Sigmoid colon (tissue), 6 donors: ENCODE measurements at regions not wholly inside any gene's neighbourhood (a gene's known extent, or its start where the extent isn't known, plus 50 kb on each side); places are given as distances from the start of the nearest gene placed in this dataset.
A peak's percentile ranks its signal among the peaks of the same experiment; 100 is the strongest.

ENCODE experiments used
- DNase-seq: peaks from one replicate; pipeline ENCODE4 v3.0.0-alpha.2; 2019
- H3K27ac ChIP-seq, 4 donors: fragments of 200-600 bp; sonication (generic); one replicate each; pipeline ENCODE4 v1.5.1; 2016 to 2019; ENCODE audit warnings: mild to moderate bottlenecking in 1 of 4
- H3K27me3 ChIP-seq, 3 donors: fragments of 200-600 bp; sonication (generic); one replicate each; pipeline ENCODE4 v1.5.1; 2019; ENCODE audit warnings: mild to moderate bottlenecking in 1 of 3
- H3K36me3 ChIP-seq, 4 donors: fragments of 200-600 bp; sonication (generic); one replicate each; pipeline ENCODE4 v1.5.1; 2016 to 2019
- H3K4me1 ChIP-seq, 4 donors: fragments of 200-600 bp; sonication (generic); one replicate each; pipeline ENCODE4 v1.5.1; 2017 to 2019
- H3K4me3 ChIP-seq, 4 donors: fragments of 200-600 bp; sonication (generic); one replicate each; pipeline ENCODE4 v1.5.1; 2017 to 2019; ENCODE audit warnings: mild to moderate bottlenecking in 2 of 4, moderate library complexity in 1 of 4
- H3K9me3 ChIP-seq, 4 donors: fragments of 200-600 bp in 3 of 4; sonication (generic) in 3 of 4; one replicate each; pipeline versions ENCODE4 v1.5.1 to v1.6.1; 2013 to 2019
- CTCF ChIP-seq, 4 experiments: fragments of 450-650 bp in 3 of 4; fragments of 200-600 bp in 1 of 4; IDR thresholded peaks; one replicate each; pipeline ENCODE4 v1.5.1; 2016 to 2019; ENCODE audit warnings: antibody characterized with exemption in 4 of 4, mild to moderate bottlenecking in 3 of 4, moderate library complexity in 2 of 4
- EP300 ChIP-seq, 4 donors: sonication (generic); formaldehyde crosslinking; IDR thresholded peaks; one replicate each; pipeline ENCODE4 v1.6.1; 2017; ENCODE audit warnings: antibody characterized with exemption in 4 of 4
- POLR2A ChIP-seq, 2 donors: fragments of 450-650 bp; IDR thresholded peaks; one replicate each; pipeline ENCODE4 v1.6.1; 2016; ENCODE audit warnings: antibody characterized with exemption in 2 of 2, mild to moderate bottlenecking in 2 of 2, moderate library complexity in 2 of 2
- POLR2AphosphoS5 ChIP-seq, 4 donors: sonication (generic); formaldehyde crosslinking; IDR thresholded peaks; one replicate each; pipeline ENCODE4 v1.6.1; 2017; ENCODE audit warnings: antibody characterized with exemption in 4 of 4
- WGBS, 2 donors: extraction: QIAGEN DNeasy Blood & Tissue Kit; methylation state at CpG; one replicate each; pipeline ENCODE4 v1.1.7; 2013; 5-methylcytosine and 5-hydroxymethylcytosine counted together
- intact Hi-C: fragments of 100-400 bp; cut with DNase I; formaldehyde crosslinking; loops from one replicate; pipeline ENCODE4 v1.15.1; 2023
- donor health status: healthy with polysubstance abuse.
- donor health status: healthy.

- Histone ChIP-seq H3K4me3 (no peak overlapping the region), H3K36me3 (no peaks in the 10 kb centered on the region), H3K4me1 (peaks cover 0 to 11% (median 0%) of the 10 kb centered on the region in 4 donors), H3K27me3 (no peaks in the 10 kb centered on the region), H3K9me3 (peaks cover 2 to 10% (median 5%) of the 10 kb centered on the region in 4 donors), H3K27ac (no peak overlapping the region)
- TF ChIP-seq EP300 (IDR thresholded peaks at IDR 0.05) (no peak), CTCF (IDR thresholded peaks at IDR 0.05) (no peak), POLR2AphosphoS5 (IDR thresholded peaks at IDR 0.05) (no peak), POLR2A (IDR thresholded peaks at IDR 0.05) (no peak)
- intact Hi-C loops, result no loop called here
- no peak for DNase-seq
- 90 to 91% methylated on average over 33 of the region's 33 CpGs for WGBS, 2 donors
Observed at GRCh38 chr7:422191-422885, 97.3 kb downstream of the PDGFA start.

- WGBS, 2 donors, result 90 to 94% methylated on average over 15 of the region's 15 CpGs
- intact Hi-C loops, result no loop called here
Observed at GRCh38 chr7:422886-423225, 96.8 kb downstream of the PDGFA start.

GRCh38 chr7:423312-424260 lies 96.1 kb downstream of the PDGFA start:
- Histone ChIP-seq H3K27ac (no peak overlapping the region), H3K27me3 (no peaks in the 10 kb centered on the region), H3K4me3 (no peak overlapping the region), H3K4me1 (peaks cover 0 to 11% (median 0%) of the 10 kb centered on the region in 4 donors), H3K36me3 (no peaks in the 10 kb centered on the region), H3K9me3 (no peaks in the 10 kb centered on the region)
- intact Hi-C loops, result no loop called here
- TF ChIP-seq EP300 (IDR thresholded peaks at IDR 0.05), result no peak
- no peak for TF ChIP-seq POLR2A (IDR thresholded peaks at IDR 0.05)
- no peak for TF ChIP-seq CTCF (IDR thresholded peaks at IDR 0.05)
- no peak for TF ChIP-seq POLR2AphosphoS5 (IDR thresholded peaks at IDR 0.05)
- no peak for DNase-seq
- 87 to 90% methylated on average over 28 of the region's 28 CpGs for WGBS, 2 donors

More at GRCh38 chr7:422886-423225, 96.8 kb downstream of the PDGFA start:
- no peak overlapping the region for H3K4me3 ChIP-seq
- TF ChIP-seq POLR2AphosphoS5 (IDR thresholded peaks at IDR 0.05) (no peak), EP300 (IDR thresholded peaks at IDR 0.05) (no peak), POLR2A (IDR thresholded peaks at IDR 0.05) (no peak), CTCF (IDR thresholded peaks at IDR 0.05) (no peak)
- peaks cover 0 to 11% (median 0%) of the 10 kb centered on the region in 4 donors for H3K4me1 ChIP-seq
- no peaks in the 10 kb centered on the region for H3K36me3 ChIP-seq
- DNase-seq, result no peak
- H3K27ac ChIP-seq, result no peak overlapping the region
- H3K9me3 ChIP-seq, result peaks cover 0 to 5% (median 2%) of the 10 kb centered on the region in 4 donors
- H3K27me3 ChIP-seq, result no peaks in the 10 kb centered on the region

GRCh38 chr7:424301-424935 lies 95.2 kb downstream of the PDGFA start:
- H3K27me3 ChIP-seq, result no peaks in the 10 kb centered on the region
- peaks cover 0 to 11% (median 0%) of the 10 kb centered on the region in 4 donors for H3K4me1 ChIP-seq
- H3K36me3 ChIP-seq, result no peaks in the 10 kb centered on the region
- H3K9me3 ChIP-seq, result no peaks in the 10 kb centered on the region
- H3K27ac ChIP-seq, result peak overlapping the region in 3 of 4 donors; percentile 7 to 51 (median 45)
- DNase-seq, result no peak
- no peak overlapping the region for H3K4me3 ChIP-seq
- WGBS, 2 donors, result 43 to 70% methylated on average over 9 of the region's 9 CpGs
- TF ChIP-seq EP300 (IDR thresholded peaks at IDR 0.05), result no peak
- TF ChIP-seq CTCF (IDR thresholded peaks at IDR 0.05), result no peak
- TF ChIP-seq POLR2A (IDR thresholded peaks at IDR 0.05), result no peak
- no peak for TF ChIP-seq POLR2AphosphoS5 (IDR thresholded peaks at IDR 0.05)
- intact Hi-C loops, result no loop called here
